ENCODE measurements at regions not wholly inside any gene's neighbourhood (a gene's known extent, or its start where the extent isn't known, plus 50 kb on each side); places are given as distances from the start of the nearest gene placed in this dataset.

GRCh38 chr17:72351884-72352346 is 231.1 kb downstream of the SOX9 start:
- no peak for TF ChIP-seq POLR2A (IDR thresholded peaks at IDR 0.05)
- no peak for TF ChIP-seq CTCF (IDR thresholded peaks at IDR 0.05)

Measured in heart left ventricle (tissue), 13 donors.